22Rv1 (cell line): ENCODE measurements at regions not wholly inside any gene's neighbourhood (a gene's known extent, or its start where the extent isn't known, plus 50 kb on each side); places are given as distances from the start of the nearest gene placed in this dataset.

ENCODE experiments used
- H3K27ac ChIP-seq: fragments of 450-650 bp; 2 replicates; pipeline ENCODE4 v1.5.1; 2017
- ZFX ChIP-seq: fragments of 450-650 bp; IDR thresholded peaks from 2 replicates; pipeline ENCODE4 v1.6.1; 2017; ENCODE audit warnings: antibody characterized with exemption, borderline replicate concordance
- TF ChIP-seq, protein P1 (sequence below): fragments of 450-650 bp; IDR thresholded peaks from 2 replicates; pipeline ENCODE4 v1.5.1; 2017; ENCODE audit warnings: mild to moderate bottlenecking

- no peak for TF ChIP-seq ZFX
- TF ChIP-seq, protein P1, sequence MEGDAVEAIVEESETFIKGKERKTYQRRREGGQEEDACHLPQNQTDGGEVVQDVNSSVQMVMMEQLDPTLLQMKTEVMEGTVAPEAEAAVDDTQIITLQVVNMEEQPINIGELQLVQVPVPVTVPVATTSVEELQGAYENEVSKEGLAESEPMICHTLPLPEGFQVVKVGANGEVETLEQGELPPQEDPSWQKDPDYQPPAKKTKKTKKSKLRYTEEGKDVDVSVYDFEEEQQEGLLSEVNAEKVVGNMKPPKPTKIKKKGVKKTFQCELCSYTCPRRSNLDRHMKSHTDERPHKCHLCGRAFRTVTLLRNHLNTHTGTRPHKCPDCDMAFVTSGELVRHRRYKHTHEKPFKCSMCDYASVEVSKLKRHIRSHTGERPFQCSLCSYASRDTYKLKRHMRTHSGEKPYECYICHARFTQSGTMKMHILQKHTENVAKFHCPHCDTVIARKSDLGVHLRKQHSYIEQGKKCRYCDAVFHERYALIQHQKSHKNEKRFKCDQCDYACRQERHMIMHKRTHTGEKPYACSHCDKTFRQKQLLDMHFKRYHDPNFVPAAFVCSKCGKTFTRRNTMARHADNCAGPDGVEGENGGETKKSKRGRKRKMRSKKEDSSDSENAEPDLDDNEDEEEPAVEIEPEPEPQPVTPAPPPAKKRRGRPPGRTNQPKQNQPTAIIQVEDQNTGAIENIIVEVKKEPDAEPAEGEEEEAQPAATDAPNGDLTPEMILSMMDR: no peak
- H3K27ac ChIP-seq: no peak overlapping the region
These were observed 174.5 kb downstream of the INHBB start for GRCh38 chr2:120520454-120520853.

DNA sequence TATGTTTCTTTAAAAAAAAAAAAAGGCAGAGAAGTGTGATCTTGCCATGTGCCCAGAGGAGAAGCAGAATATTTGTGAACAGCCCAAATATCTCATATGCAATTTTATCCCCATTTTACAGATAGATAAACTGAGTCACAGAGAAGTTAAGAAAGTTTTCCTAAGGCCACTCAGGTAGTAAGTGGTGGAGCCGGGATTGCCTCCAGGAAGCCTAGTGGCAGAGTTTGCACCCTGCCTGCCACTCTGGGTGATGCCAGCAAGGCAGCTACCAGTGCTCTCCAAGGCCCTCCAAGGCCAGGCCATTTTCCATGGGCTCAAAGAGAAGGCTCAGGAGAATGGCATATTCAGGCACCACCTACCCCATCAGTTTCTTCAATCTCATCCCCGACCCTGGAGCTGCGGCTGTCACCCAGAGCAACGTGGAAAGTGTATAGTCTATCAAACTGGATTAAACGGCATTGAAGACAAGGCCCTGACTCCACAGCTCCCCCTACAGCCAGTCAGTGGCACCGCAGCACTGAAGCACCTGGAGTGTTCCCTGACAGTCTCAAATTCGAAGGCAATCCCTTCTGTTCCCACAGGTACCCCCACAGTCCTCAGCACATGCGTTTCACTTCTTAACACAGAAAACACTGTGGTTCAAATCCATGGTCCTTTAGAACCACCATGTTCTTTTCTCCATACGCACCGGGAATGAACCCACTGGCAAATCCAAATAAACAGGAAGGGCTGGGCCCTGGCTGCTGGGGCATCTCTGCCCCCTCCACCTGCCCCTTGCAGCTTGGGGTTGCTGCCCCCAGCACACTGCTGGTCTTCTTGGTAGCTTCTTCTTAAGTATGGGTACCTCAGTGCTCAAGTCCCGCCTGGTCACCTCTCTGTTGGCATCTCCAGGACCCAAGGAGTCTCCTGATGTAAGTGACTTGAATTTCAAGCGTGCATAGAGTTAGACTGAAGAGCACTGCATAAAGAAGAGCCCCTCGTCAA, 175.3 kb downstream of the INHBB start:
- no peak overlapping the region for H3K27ac ChIP-seq
- TF ChIP-seq, protein P1: peak; percentile 83
- TF ChIP-seq ZFX: no peak

- H3K27ac ChIP-seq: no peak overlapping the region
- no peak for TF ChIP-seq ZFX
- TF ChIP-seq, protein P1: no peak
These were observed 176.3 kb downstream of the INHBB start for GRCh38 chr2:120522151-120522751.

GRCh38 chr2:120523766-120524165, 177.8 kb downstream of the INHBB start:
- no peak overlapping the region for H3K27ac ChIP-seq
- TF ChIP-seq, protein P1: no peak
- TF ChIP-seq ZFX: no peak

DNA sequence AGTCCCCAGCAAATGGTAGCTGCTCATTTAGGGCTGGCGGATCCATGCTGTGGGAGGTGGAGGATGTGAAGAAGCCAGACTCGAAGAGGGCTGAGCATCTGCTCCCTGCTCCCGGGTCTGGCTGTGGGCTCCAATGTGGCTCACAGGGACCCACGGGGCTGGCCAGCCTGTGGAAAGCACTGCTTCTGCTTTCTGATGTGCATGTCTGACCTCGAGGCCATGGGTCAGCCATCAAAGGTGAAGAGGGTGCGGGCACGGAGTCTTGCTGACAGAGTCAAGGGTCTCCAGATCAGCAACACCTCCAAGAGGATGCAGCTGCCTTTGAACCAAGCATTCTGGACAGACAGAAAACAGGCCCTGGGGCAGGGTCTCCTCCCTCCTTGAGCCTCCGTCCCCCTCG, 178.2 kb downstream of the INHBB start:
- TF ChIP-seq ZFX: no peak
- TF ChIP-seq, protein P1: no peak
- no peak overlapping the region for H3K27ac ChIP-seq

DNA sequence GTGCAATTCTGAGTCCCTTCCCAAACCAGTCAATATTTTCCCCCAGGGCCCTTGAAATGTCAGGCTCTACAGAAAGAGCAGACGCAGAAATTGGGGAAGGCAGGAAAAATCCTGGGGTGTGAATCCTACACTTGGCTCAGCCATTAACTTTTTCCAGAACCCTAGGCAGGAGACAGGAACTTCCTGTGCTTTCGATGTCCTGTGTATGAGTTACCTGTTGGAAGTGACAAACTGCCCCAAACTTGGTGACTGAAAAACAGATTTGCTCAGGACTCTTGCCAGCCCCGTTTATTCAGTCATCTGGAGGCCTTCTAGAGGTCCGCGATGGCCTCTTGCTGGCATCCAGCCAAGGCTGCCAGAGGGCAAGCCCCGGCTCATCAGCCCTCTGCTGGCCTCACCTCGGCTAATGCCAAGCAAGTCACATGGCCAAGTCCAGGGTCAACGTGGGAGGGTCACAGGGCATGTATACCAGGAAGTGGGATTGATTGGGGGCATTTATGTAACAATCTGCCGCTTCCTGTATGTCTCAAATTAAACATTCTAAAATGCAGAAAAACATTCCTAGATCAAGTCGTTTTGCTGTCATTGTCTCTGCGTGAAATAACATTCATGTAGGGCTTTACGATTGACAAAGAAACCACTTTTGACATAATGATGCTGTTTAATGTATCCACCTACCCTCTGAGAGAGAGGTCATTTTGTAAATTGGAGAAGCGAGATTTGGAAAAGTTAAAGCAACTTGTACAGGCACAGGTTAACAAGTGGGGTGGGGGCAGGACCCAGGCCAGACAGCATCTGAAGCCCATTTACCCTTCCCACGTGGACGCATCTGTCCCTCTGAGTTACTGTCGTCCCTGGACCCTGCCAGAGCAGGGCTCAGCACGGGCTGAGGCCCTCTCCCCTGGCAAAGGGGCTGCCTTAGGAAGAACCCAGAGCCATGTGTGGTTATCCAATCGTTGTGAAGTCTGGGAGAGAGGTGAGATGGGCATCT, 179.4 kb downstream of the INHBB start:
- TF ChIP-seq, protein P1: no peak
- no peak for TF ChIP-seq ZFX
- no peak overlapping the region for H3K27ac ChIP-seq
